ENCODE measurements at regions not wholly inside any gene's neighbourhood (a gene's known extent, or its start where the extent isn't known, plus 50 kb on each side); places are given as distances from the start of the nearest gene placed in this dataset.

- POLR2A ChIA-PET, result no interaction called here
- CTCF ChIA-PET, result interaction anchor here (1.2 kb wide), 1 partner anchor 11 kb away, joined by 3 read pairs; no protein-coding TSS in a partner anchor
- no peak overlapping the region for H2AFZ ChIP-seq (ENCODE audit: low read depth)
Measured at GRCh38 chr5:173396311-173396993, 68.2 kb upstream of the STC2 start.

More at GRCh38 chr5:173396311-173396993, 68.2 kb upstream of the STC2 start:
- WGBS (ENCODE audit: low lambda C conversion rate), result 49% methylated on average over 8 of the region's 14 CpGs
- no peaks in the 10 kb centered on the region; the same call in 1 of the 2 replicates for H3K27me3 ChIP-seq (ENCODE audit: insufficient read depth)
- H4K20me1 ChIP-seq (ENCODE audit: insufficient read depth), result no peaks in the 10 kb centered on the region
- H3K9me2 ChIP-seq, result no peaks in the 10 kb centered on the region
- no peaks in the 10 kb centered on the region for H3K4me1 ChIP-seq (ENCODE audit: control insufficient read depth in 1 of 2, insufficient read depth in 2 of 2, low read depth in 1 of 2, low read length in 1 of 2)
- no peak overlapping the region for H3K27ac ChIP-seq (ENCODE audit: low read depth in 2 of 2, low read length in 1 of 2)
- no peaks in the 10 kb centered on the region for H3K79me2 ChIP-seq (ENCODE audit: insufficient read depth)
- no peak for TF ChIP-seq PBX3 (IDR thresholded peaks at IDR 0.05)
- no peak for TF ChIP-seq MXI1 (IDR thresholded peaks at IDR 0.05; ENCODE audit: low read depth, low read length)
- TF ChIP-seq SMC3 (IDR thresholded peaks at IDR 0.05; ENCODE audit: low read depth, low read length), result no peak
- no peak for TF ChIP-seq RAD21 (IDR thresholded peaks at IDR 0.05; ENCODE audit: low read length)
- TF ChIP-seq, protein P1, sequence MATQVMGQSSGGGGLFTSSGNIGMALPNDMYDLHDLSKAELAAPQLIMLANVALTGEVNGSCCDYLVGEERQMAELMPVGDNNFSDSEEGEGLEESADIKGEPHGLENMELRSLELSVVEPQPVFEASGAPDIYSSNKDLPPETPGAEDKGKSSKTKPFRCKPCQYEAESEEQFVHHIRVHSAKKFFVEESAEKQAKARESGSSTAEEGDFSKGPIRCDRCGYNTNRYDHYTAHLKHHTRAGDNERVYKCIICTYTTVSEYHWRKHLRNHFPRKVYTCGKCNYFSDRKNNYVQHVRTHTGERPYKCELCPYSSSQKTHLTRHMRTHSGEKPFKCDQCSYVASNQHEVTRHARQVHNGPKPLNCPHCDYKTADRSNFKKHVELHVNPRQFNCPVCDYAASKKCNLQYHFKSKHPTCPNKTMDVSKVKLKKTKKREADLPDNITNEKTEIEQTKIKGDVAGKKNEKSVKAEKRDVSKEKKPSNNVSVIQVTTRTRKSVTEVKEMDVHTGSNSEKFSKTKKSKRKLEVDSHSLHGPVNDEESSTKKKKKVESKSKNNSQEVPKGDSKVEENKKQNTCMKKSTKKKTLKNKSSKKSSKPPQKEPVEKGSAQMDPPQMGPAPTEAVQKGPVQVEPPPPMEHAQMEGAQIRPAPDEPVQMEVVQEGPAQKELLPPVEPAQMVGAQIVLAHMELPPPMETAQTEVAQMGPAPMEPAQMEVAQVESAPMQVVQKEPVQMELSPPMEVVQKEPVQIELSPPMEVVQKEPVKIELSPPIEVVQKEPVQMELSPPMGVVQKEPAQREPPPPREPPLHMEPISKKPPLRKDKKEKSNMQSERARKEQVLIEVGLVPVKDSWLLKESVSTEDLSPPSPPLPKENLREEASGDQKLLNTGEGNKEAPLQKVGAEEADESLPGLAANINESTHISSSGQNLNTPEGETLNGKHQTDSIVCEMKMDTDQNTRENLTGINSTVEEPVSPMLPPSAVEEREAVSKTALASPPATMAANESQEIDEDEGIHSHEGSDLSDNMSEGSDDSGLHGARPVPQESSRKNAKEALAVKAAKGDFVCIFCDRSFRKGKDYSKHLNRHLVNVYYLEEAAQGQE (IDR thresholded peaks at IDR 0.05; ENCODE audit: low read depth, low read length), result no peak
- TF ChIP-seq YY1 (IDR thresholded peaks at IDR 0.05; ENCODE audit: low read depth), result no peak
- TF ChIP-seq JUND (IDR thresholded peaks at IDR 0.05), result no peak
- TF ChIP-seq FOXM1 (IDR thresholded peaks at IDR 0.05; ENCODE audit: low read depth), result no peak
- TF ChIP-seq, protein P2, sequence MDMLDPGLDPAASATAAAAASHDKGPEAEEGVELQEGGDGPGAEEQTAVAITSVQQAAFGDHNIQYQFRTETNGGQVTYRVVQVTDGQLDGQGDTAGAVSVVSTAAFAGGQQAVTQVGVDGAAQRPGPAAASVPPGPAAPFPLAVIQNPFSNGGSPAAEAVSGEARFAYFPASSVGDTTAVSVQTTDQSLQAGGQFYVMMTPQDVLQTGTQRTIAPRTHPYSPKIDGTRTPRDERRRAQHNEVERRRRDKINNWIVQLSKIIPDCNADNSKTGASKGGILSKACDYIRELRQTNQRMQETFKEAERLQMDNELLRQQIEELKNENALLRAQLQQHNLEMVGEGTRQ (IDR thresholded peaks at IDR 0.05; ENCODE audit: borderline replicate concordance, low read depth, low read length), result no peak
- no peak for TF ChIP-seq CHD2 (IDR thresholded peaks at IDR 0.05; ENCODE audit: low read length, partially characterized antibody)
- no peak for TF ChIP-seq TCF12 (IDR thresholded peaks at IDR 0.05)
- TF ChIP-seq SIN3A (IDR thresholded peaks at IDR 0.05; ENCODE audit: borderline replicate concordance, low read depth, low read length), result no peak
- TF ChIP-seq GABPA (IDR thresholded peaks at IDR 0.05; ENCODE audit: low read depth), result no peak
- no peak for TF ChIP-seq RCOR1 (IDR thresholded peaks at IDR 0.05; ENCODE audit: low read length)
- TF ChIP-seq NRF1 (IDR thresholded peaks at IDR 0.05; ENCODE audit: low read depth, low read length), result no peak
- no peak; the same call in 1 of the 2 replicates for TF ChIP-seq CTCF (IDR thresholded peaks at IDR 0.05)
- TF ChIP-seq EZH2phosphoT487 (IDR thresholded peaks at IDR 0.05; ENCODE audit: borderline replicate concordance, low read depth), result no peak
- no peak for TF ChIP-seq EP300 (IDR thresholded peaks at IDR 0.05; ENCODE audit: borderline replicate concordance in 1 of 2, low read depth in 1 of 2, low read length in 1 of 2)
- TF ChIP-seq FOXJ3 (CRISPR knock-in tag; IDR thresholded peaks at IDR 0.05), result no peak
- no peak for TF ChIP-seq MAX (IDR thresholded peaks at IDR 0.05; ENCODE audit: low read depth)
- H3K9me3 ChIP-seq, result no peaks in the 10 kb centered on the region
- H3K4me2 ChIP-seq, result no peak overlapping the region
- H3K4me3 ChIP-seq (ENCODE audit: low read depth in 2 of 2, low read length in 1 of 2), result no peak overlapping the region
- no peaks in the 10 kb centered on the region for H3F3A ChIP-seq (replicated peaks; ENCODE audit: insufficient read depth)
- peak; percentile 44 for DNase-seq
- H3K9ac ChIP-seq, result no peak overlapping the region
- no peaks in the 10 kb centered on the region for H3K36me3 ChIP-seq (replicated peaks in 1 of 2; ENCODE audit: control insufficient read depth in 1 of 2, insufficient read depth in 2 of 2, low read length in 1 of 2)
